SW480 (cell line): ENCODE measurements at regions not wholly inside any gene's neighbourhood (a gene's known extent, or its start where the extent isn't known, plus 50 kb on each side); places are given as distances from the start of the nearest gene placed in this dataset.
"Not testable (repeated sequence)": the region's sequence is repeated elsewhere in the genome, so short reads cannot be mapped to it uniquely, and the experiment has no call there.

Experiments used
- DNase-seq: peaks from one replicate; pipeline ENCODE4 v3.0.0-alpha.2; 2016; ENCODE audit warnings: low spot score

DNA sequence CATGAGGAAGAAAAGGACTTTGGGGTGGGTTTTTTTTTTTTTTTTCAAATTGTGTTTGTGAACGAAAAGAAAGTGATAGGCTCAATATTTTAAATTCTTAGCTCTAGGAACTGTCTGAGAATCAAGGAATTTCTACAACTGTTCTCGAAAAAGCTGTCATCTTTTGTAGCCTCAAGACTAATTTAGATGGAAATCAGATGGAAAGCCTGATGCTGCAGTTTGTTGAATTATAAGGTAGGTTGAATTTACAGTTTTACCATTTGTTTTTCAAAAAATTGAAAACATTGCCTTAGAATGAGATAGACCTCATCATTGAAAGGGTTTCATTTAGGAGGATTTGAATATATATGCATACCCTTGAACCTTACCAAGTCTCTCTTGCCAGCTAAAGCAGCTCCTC lies 109.3 kb upstream of the TRHDE start:
- DNase-seq = no peak

DNA sequence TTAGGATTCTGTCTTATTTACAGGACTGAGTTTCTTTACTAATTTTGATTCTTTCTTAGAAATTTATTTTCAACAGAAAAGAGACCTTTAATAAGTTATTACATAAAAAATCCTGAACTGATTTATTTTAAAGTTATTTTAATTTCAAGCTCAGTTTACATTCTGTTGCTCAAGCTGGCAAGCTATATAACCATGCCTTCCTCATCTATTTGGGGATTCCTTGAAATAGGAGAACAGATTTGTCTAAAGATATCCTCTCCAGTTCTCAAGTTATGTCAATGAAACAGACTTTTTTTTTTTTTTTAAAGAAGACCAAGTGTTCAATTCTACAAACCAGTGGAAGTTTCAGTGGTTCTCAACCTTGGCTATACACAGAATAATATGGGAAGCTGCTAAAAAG lies 103.3 kb upstream of the TRHDE start:
- DNase-seq = no peak

DNA sequence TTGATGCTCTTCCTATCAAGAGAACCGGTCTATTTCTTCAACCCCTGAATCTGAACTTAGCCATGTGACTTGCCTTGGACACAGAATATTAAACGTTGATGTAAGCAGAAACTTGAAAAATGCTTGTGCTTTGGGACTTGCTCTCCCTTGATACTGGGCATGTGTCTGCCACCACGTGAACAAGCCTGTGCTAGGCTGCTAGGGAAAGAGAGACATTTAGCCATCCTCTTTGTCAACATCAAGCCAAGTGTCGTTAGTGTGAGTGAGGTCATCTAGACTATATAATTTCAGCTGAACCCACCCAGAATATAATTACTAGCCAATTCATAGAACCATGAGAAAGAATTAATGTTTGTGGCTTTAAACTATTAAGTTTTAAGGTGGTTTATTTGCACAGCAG lies 98.2 kb upstream of the TRHDE start:
- DNase-seq = no peak

DNA sequence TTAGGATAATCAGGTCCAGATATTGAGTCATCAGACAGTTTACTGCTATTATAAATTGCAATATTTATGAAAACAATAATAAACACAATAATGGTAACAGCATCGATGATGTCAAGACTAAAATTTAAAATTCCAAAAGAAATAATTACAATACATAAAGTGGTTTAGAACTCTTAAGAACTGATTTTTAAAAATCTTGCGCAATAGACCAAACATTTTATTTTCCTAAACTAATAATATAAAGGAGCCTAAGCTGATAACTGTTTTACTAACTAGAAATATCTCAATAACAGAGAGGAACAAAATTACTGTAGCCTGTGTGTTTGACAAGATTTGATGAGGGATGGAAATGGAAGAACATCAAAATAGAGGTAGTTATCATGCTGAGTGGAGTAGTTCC lies 93.9 kb upstream of the TRHDE start:
- no peak for DNase-seq

DNA sequence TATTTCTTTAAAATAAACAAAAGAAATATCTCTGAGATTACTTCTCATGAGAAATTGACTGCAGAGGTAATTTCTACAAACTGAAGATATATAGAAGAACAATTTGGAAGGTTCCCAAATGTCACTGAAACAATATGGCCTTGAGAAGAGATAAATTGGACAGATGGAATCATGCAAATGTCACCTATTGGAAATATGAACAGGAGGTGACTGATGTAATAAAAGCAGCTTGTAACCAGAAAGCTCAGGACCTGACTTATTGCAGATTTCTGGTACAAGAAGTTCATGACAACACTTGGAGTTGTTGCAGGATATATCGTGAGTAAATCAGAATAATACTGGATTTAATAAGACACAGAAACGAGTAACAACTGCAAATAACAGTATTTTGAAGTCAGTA lies 93.3 kb upstream of the TRHDE start:
- DNase-seq = no peak

DNA sequence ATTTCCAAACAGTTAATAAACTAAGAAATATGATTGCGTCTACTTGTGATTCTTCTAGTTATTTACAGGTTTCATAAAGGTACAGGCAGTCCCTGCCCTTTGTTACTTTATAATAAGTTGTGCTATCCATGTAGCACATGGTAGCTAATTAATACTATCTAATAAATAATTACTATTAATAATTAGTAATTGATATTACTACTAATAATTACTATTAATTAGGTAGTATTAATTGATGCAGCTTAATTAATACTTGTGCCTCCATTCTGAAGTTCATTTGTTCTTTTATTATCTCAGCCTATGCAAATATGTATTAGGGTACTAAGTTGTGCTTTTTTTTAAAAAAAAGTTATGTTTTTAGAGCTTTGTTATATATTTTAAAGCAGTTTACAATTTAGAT lies 92.3 kb upstream of the TRHDE start:
- DNase-seq = no peak

DNA sequence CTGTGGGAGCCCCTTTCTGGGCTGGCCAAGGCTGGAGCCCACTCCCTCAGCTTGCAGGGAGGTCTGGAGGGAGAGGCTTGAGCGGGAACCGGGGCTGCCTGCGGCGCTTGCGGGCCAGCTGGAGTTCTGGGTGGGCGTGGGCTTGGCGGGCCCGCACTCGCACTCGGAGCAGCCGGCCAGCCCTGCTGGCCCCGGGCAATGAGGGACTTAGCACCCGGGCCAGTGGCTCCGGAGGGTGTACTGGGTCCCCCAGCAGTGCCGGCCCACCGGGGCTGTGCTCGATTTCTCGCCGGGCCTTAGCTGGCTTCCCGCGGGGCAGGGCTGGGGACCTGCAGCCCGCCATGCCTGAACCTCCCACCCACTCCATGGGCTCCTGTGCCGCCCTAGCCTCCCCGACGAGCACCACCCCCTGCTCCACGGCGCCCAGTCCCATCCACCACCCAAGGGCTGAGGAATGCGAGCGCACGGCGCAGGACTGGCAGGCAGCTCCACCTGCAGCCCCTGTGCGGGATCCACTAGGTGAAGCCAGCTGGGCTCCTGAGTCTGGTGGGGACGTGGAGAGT lies 87.1 kb upstream of the TRHDE start:
- DNase-seq = not testable (repeated sequence)

DNA sequence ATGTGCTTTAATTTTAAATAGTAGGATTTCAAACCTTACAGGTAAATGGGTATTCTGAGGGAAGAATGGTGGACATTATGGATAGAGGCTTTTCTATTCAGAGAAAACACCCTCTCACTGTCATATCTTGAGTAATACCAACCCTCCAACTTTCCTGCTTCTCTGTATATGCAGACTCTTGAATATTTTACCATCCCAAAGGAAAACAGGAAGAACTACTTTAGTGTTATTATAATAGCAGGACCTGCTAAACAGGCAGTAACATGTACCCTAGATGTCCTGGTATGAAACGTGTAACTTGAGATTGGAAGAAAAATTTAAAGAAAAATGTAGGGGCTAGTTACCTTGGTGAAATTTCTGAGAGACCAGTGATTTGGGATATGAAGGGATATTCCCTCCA lies 82.9 kb upstream of the TRHDE start:
- DNase-seq = no peak

DNA sequence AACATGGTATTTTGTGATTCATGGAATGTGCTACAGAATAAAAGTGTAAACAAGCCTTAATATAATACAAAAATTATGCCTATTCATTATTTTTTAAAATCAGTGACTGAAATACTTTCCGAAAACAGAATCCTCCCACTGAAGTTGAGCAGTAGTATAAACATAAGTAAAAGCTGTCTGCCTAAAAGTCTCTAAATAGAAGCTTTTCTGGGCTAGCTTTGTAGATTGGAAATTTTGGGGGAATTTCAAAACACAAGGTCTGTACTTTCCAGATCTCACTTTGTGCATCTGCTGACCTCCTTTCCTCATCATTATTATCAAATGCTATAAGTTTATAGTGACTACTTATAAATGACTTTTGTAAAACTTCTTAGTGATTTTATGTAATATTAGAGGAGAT lies 80.4 kb upstream of the TRHDE start:
- no peak for DNase-seq

DNA sequence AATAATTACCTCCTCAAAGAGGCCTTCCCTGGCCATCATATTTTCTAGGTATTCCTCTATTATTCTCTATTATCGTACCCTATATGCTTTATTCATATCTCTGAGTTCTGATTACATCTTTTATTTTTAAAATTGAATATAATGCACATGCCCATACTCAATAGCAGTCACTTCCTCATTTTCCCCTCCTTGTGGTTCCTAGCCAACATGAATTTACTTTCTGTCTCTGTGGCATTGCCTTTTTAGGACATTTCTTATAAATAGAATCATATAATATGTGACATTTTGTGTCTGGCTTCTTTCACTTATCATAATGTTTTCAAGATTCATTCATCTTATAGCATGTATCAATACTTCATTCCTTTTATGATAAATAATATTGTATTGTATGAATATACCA lies 74.4 kb upstream of the TRHDE start:
- DNase-seq = no peak

DNA sequence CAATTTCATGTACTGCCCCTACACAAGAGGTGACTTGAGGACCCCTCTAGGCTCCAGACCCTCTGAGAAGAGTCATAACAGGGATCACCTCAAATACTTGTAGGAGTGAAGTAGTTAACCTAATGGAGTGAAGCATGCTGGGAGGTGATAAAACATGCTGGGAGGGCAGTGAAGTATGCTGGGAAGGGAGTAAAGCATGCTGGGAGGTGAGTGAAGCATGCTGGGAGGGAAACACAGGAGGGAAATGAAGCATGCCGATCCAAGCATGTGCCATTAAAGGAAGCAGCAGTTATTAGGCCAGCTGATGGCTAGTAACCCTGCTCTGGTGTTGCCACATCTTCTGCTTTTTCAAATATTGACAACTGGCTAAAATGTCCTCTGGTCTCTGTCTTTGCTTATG lies 70.7 kb upstream of the TRHDE start:
- no peak for DNase-seq

DNA sequence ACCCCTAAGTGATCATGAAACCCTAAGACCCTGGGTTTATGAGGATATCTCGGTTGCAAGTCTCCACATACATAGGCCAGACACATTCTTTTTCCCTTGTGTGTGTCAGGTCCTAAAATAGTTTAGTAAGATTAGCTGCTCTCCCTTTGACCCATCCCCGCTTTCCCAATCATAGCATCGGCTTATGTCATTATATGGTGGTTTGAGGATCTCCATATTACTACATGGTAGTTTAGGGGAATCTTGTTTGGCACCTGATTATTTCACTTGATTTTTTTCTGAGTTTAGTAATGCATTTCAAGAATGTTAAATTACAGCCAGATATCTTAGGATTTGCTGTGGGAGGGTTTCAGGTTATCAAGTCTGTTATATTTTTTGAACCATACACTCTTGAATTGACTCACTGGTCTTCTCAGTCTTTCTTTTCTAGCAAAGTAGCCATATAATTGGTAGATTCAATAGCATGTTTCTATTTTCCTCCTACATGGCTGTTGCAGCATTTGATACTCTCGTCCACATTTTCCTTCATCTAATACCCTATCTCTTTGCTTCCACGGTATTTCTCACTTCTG lies 68.3 kb upstream of the TRHDE start:
- no peak for DNase-seq

DNA sequence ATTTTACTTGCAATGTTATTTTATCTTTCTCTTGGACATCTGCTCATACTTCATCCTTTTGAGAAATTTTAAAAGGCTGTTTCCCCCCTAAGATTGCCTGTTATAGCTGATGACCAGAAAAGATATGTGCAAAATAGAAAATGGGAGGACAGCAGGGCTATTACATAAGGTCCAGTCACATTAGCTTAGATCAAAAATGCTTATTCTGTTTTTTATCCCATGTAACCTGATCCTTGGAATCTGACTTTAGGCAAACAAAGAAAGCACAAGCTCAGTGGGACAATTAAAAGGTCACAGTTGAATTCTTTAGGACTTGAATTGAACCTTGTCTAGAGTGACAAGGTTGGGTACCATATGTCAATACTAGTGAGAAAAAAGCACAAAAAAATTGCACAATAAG lies 65.1 kb upstream of the TRHDE start:
- DNase-seq = no peak

DNA sequence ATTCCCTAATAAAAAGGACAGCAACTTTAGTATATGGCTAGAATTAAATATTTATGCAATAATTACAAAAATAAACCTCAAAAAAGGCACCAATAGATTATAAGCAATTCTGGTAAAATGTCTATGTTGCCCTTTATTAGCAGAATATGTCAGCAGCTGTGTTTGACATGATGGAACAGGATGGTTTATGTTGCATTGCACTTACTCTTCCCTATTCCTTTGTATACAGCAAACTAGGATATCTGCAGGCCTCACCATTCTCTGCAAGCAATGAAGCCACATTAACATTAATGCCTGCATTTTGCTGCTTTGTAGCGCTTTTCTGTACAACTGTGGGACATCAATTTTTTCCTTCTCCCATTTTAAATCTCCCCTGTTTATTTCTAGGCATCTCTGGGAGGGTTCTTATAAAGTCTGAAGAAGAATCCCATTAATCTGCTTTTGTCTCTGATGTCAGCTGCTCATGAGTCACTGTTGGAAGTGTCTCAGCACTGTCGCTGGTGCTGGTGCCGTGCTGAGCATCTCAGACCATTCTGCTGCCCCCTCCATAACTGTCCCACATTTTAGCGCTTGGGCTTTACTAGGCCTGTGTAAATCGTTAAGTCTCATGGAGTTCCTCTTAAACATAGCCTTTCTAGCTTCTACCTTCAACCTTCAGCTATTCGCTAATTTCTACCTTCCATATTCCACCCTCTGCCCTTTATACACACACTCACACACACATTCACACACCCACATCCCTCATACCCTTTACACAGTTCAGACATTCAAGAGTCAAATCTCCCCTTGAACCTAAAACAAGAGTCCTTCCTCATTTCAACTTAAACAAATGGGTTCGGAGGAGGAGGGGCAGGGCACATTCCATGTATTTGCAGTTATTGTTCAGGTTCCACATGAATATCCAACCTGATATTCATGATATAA lies 64.4 kb upstream of the TRHDE start:
- DNase-seq = no peak

DNA sequence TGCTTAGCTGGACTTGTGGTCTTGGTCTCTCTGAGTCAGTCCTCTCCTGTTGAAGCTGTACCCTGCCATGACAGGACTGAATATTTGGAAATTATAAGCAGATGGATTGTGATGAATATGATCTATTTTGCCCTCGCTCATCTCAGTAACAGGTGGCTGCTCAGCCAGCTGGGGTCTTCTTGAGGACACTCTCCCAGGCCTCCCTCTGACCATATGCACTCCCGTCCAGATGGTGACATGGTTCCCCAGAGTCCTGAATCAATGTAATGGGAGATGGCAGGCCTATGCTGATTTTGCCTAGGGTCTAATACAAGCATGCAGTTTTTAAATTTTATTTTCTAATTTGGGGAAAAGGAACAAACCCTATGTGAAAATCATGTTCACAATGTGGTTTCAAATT lies 63.1 kb upstream of the TRHDE start:
- no peak for DNase-seq

DNA sequence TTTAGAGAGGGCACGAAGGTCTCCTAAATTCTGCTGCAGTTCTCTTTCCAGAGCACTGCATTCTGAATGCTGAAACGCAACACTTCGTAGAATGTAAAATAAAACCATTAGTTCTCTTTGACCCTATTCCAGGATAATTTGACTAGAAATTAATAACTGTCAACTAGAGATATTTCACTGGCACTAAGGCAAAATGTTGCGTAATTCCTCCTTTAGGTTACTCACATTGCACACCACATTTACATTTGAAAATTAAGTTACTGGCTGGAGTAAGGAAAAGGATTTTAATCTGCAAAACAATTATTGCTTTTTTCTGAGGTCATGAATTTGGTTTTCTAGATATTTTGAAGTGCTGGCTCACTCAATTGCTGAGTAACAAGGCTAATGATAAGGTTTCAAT lies 58.0 kb upstream of the TRHDE start:
- DNase-seq = no peak

DNA sequence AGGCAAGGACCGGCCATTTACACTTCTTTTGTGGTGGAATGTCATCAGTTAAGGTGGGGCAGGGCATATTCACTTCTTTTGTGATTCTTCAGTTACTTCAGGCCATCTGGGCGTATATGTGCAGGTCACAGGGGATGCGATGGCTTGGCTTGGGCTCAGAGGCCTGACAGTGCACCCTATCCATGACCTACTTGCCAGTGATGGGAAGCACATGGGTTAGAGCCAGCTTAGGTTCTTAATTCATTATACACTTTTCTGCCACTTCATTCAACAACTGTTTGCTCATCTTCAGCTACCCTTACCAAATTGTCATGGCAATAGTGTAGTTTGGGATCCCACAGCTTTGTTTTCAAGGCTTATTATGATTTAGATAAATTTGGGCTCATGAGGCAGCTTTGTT lies 56.9 kb upstream of the TRHDE start:
- DNase-seq = not testable (repeated sequence)

DNA sequence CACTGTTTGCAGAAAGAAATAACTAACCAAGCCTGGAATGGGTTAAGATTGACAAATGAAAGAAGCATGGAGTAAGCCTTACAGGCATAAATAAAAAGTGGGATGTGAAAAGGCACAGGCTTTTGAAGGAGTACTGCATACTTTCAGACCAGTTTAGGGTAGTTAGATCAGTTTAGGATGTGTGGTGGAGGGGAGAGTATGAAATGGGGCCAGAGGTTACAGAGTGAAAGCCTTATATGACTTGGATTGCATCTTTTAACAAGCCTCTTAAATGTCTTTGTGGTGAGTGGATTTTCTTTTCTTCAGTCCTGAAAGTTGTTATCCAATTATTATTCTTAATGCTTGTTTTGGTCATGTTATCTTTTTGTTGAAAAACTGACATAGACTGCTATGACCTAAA lies 52.2 kb upstream of the TRHDE start:
- DNase-seq = no peak
